ENCODE measurements at regions not wholly inside any gene's neighbourhood (a gene's known extent, or its start where the extent isn't known, plus 50 kb on each side); places are given as distances from the start of the nearest gene placed in this dataset.
"Not testable (repeated sequence)": the region's sequence is repeated elsewhere in the genome, so short reads cannot be mapped to it uniquely, and the experiment has no call there.

DNA sequence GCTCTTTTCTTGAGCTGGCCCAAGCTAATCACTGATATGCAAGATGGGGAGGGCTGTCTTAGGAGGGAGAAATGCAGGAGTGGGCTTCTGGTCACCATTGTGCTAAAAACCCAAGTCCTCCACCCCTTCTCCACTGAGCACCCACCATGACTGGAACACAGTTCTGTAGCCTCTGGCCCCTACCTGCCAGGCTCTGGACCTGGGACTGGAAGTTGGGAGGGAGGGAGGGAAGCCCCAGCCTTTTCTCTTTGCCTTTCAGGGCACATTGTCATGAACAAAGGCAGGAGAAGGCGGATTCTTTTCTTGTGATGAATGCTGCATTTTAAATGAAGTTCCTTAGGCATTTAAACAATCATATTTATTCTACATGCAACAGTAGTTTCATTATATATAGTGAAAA, 559.1 kb upstream of the TRPC7 start:
- DNase-seq (ENCODE audit: low read depth in 2 of 2) = no peak

DNA sequence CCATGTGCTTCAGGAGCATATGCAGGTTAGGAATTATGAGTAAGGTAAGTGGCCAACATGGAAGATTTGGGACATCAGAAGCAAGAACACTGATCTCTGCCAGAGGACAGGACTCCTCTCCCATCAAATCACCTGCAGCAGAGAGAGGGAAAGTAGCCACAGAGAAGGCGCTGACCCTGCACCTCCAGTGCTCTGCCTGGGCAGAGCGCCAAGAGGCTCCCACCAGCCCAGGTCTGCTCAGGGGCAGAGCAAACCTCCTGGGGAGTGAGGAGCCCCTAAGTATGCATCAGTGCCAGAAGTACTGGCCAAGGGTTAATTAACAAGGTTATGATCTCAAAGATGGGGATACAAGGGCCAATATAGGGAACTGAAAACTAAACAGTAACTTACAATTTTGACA, 545.3 kb upstream of the TRPC7 start:
- DNase-seq (ENCODE audit: low read depth in 2 of 2) = no peak

GRCh38 chr5:136909906-136910305, 544.6 kb upstream of the TRPC7 start:
- no peak for DNase-seq (ENCODE audit: low read depth in 2 of 2)

- no peak for DNase-seq (ENCODE audit: low read depth in 2 of 2)
These were observed 542.0 kb upstream of the TRPC7 start for GRCh38 chr5:136907371-136907770.

- no peak for DNase-seq (ENCODE audit: low read depth in 2 of 2)
These were observed 541.2 kb upstream of the TRPC7 start for GRCh38 chr5:136906545-136906944.

DNA sequence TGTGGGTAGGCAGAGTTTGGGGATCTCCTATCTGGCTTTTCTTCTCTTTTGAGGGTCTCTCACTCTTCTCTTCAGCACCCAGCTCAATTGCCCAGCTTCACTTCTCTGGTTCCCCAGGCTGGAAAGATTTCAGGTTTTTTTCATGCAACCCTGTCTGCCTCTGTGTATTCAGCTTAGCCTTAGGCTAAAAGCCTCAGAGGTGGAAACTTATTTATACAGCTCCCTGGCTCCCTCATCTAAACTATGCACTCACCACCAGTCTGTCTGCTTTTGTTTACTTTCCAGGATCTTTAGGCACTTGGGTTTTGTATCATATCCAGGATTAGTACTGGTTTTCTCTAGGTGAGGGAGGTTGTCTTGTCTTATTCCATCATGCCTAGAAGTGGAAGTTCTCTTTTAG, 540.2 kb upstream of the TRPC7 start:
- no peak for DNase-seq (ENCODE audit: low read depth in 2 of 2)

GRCh38 chr5:136894070-136894469, 528.7 kb upstream of the TRPC7 start:
- DNase-seq (ENCODE audit: low read depth in 2 of 2) = no peak

- no peak for DNase-seq (ENCODE audit: low read depth in 2 of 2)
These were observed 526.7 kb upstream of the TRPC7 start for GRCh38 chr5:136892000-136892399.

DNA sequence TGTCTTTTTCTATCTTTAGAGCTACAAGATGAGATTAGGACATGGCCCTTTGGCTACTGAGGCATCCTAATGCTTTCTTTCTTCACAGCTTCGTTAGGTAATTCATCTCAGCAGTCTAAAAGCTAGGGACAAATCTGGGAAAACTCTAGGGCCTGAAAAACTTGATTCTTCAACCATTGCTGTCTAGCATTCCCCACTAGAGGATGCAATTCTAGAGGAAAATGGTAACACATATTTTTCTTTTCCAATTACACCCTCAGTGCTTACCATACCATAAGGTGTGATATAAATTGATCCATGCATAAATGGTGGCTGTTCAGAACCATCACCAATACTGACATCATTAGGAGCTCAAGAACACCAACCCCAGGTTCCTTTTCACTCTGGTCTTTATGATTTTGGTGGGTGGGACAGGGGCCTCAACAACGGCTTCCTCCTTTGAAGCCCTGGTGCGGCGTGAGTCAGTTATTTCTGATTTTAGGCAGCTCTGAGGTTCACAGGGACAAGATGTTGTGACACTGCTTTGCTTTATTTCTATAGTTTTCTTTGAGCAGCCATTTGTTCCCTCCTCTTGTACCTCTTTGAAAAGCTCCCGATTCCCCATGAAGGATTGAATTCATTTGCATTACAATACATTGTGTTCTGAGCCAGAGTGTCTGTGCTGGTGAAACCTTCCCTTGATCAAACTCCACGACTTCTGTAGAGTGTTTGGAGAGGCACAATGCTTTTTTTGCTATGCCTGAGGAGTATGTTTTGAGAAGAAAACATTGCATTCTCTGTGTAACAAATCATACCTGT, 526.0 kb upstream of the TRPC7 start:
- no peak for DNase-seq (ENCODE audit: low read depth in 2 of 2)

GRCh38 chr5:136890431-136891148, 525.2 kb upstream of the TRPC7 start:
- DNase-seq (ENCODE audit: low read depth in 2 of 2) = no peak

- DNase-seq (ENCODE audit: low read depth in 2 of 2) = no peak
These were observed 521.3 kb upstream of the TRPC7 start for GRCh38 chr5:136886608-136887007.

DNA sequence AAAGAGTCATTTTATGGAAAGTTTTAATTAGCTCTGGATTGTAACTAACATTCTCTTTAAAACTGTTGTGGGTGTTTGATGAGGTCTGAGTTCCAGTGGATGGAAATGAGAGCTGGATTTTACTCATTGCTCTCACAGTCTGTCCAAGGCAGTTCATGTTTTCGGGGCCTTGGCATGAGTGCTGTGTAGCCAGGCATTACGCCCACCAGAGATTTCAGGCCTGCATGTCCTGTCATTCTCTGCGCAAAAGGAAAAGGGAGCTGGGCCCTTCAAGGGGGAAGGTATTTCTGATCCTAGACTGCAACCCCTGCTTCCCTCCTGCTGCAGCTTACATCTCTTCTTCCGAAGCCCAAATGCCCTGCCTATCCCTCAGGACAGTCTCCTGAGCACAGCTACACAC, 499.6 kb upstream of the TRPC7 start:
- no peak for DNase-seq (ENCODE audit: low read depth in 2 of 2)

DNA sequence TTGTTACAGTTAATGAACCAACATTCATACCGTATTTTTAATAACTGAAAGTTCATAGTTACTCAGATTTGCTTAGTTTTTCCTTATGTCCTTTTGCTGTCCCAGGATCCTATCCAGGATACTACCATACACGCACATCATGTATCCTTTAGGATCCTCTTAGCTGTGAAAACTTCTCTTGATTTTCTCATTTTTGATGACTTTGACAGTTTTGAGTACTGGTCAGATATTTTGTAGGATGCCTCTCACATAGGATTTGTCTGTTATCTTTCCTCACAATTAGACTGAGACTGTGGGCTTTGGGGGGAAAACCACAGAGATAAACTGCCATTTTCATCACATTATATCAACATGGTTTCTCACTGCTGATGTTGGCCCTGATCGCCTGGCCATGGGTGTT, 491.3 kb upstream of the TRPC7 start:
- DNase-seq (ENCODE audit: low read depth in 2 of 2) = no peak

GRCh38 chr5:136853971-136854370, 488.6 kb upstream of the TRPC7 start:
- no peak for DNase-seq (ENCODE audit: low read depth in 2 of 2)

- DNase-seq (ENCODE audit: low read depth in 2 of 2) = no peak
These were observed 475.3 kb upstream of the TRPC7 start for GRCh38 chr5:136840601-136841000.

DNA sequence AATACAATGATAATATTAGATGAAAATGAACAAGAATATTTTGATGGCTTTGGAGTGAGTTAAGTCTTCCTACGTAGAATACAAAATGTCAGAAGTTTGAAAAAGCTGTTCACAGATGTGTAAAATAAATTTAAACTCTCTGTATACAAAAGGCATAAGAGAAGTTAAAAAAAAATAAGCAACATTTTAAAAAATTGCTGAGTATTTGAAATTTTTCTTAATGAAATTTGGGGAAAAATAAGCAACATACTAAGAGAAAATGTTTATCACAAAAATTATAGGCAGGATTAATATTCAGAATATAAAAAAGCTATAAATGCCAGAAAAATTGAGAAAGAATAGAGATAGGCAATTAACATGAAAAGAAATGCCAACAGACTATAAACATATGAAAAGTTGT, 470.7 kb upstream of the TRPC7 start:
- no peak for DNase-seq (ENCODE audit: low read depth in 2 of 2)

DNA sequence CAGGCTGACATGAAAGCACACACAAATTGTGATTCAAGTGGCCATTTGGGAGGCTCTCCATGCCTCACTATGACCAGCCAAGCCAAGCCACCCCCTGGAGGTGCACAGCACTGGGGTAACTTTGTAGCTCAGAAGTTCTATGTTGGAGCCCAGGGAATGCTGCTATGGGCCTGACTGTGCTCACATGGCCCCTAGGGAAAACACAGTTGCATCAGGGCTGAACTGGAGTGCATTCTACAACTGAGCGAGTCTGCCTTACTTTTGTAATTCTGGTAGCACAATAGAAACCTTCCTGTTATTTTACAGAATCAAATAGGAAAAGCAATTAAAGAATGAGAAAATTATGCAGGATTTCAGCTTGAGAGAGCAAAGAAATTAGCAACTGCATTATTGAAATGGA, 455.5 kb upstream of the TRPC7 start:
- no peak for DNase-seq (ENCODE audit: low read depth in 2 of 2)

DNA sequence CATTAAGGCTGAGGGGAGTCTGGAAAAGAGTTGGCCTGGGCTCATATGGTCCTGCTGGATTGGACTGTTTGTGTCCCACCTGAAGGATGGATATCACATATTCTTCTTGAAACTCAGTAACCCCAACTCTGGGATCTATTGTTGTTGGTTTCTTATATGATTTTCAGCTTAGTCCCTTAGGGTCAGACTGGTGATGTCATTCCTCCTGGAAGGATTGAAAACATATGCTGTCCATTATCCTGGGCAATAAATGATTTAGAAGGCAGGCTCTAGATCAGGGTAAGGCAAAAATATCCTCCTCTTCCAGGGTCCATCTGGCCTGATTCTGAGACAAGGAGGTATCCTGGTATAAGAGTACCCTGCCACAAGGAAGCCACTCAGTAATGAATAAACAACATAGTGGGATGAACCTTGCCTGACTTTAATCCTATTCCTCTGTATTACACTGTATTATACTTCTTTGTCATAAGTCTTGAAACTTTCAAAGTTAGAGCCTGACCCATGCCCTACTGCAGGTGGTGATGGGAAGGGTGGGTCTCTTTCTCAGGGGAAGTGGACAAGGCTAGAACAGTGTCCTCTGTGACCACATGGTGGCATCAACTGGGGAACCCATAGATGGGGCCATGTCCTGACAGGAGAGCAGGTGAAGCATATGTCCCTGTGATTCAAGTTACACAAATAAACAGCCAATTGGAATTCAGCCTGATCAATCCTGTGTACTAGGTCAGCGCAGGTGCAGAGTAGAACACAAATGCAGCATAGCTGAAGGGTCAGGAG, 454.4 kb upstream of the TRPC7 start:
- DNase-seq (ENCODE audit: low read depth in 2 of 2) = no peak

DNA sequence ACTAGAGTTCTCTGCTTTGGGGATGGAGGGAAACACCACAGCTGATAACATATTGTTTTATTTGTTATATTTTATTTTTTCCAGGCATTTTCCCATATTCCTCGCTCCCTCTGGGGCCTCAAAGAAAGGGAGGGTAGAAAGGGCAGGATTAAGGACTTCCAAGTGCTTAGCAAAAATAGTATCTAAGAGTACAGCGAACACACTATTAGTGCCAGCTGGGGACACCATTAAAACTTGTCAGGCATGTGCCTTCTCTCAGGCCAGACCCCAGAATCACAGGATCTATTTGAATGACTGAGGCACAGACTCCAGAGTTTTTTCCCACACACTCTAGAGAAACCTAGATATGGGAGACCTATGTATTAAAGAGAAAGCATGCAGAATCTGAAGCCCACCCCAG, 451.0 kb upstream of the TRPC7 start:
- no peak for DNase-seq (ENCODE audit: low read depth in 2 of 2)

DNA sequence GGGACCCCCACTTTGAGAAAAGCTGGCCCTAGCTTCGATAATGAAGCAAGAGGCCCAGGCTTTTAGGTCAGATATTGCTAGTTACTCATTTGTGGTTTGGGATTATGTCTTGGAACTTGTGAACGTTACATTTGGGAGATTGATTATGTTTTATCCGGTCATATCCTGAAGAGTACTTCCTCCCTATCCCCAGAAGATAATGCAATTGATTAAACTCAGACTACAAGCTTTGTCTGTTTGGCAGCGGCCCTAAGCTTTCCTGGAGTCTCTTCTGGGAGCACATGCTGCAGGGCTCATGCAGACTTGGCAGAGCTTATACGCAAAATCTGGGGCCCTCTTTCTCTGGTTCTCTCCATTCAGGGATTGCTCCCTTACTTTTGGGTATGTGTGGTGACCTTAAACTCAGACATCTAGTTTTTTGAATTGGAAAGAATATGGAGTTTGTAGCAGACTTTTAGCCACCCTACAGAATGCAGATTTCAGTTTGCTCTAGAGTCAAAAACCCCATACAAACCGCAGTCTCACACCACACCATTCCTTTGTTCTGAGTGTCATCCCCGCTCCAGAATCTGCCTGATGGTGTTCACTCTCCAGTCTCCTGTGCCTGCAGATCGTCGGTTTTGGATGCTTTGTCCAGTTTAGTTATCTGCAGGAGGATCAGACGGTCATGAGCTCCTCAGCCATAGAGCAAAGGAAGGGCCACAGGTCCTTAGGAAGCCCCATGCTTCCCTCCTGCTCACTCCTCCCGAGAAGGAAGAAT, 449.5 kb upstream of the TRPC7 start:
- DNase-seq (ENCODE audit: low read depth in 2 of 2) = no peak

DNA sequence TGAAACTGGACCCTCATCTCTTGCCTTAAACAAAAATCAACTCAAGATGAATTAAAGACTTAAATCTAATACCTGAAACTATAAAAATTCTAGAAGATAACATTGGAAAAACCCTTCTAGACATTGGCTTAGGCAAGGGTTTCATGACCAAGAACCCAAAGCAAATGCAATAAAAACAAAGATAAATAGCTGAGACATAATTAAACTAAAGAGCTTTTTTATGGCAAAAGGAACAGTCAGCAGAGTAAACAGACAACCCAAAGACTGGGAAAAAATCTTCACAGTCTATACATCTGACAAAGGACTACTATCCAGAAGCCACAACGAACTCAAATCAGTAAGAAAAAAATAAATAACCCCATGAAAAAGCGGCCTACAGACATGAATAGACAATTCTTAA, 446.9 kb upstream of the TRPC7 start:
- not testable (repeated sequence) for DNase-seq (ENCODE audit: low read depth in 2 of 2)

DNA sequence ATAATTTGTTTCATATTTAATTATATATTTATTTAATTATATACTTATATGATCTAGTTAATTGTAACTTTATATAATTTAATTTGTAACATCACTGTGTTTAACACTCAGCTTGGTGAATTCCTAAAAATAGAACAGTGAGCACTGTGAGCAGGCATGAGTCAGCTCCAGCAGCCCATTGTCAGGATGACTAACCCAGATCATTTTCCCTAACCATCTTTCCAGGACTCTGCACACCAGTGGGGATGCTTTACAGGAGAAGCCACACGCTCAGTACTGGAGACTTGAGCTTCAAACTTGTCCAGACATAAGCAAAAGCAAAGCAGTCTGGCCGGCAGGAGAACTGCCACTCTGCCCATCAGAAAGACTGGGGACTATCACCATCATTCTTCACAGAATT, 446.2 kb upstream of the TRPC7 start:
- DNase-seq (ENCODE audit: low read depth in 2 of 2) = no peak
